SK-N-SH (cell line): ENCODE measurements at regions not wholly inside any gene's neighbourhood (a gene's known extent, or its start where the extent isn't known, plus 50 kb on each side); places are given as distances from the start of the nearest gene placed in this dataset.

Experiments used
- CTCF ChIA-PET: fragments of 300-600, 350-600 bp; formaldehyde crosslinking; extraction: SDS; loops from one replicate; lab custom pipeline; 2021; lab: Yijun Ruan, JAX
- POLR2A ChIA-PET: fragments of 350-600 bp; sonication (Branson Sonifier 250); formaldehyde crosslinking; extraction: SDS; loops from one replicate; lab custom pipeline; 2020; ENCODE audit warnings: antibody characterized with exemption, inconsistent platforms; lab: Yijun Ruan, JAX
- DNase-seq: peaks from one replicate; pipeline ENCODE4 v3.0.0; 2012
- H2AFZ ChIP-seq: fragments of 200-600 bp; sonication (generic); 2 replicates; pipeline ENCODE4 v1.8.1; 2016; ENCODE audit warnings: antibody characterized with exemption, mild to moderate bottlenecking, low read depth
- H3F3A ChIP-seq: fragments of 200-600 bp; sonication (generic); replicated peaks from 2 replicates; pipeline ENCODE3; 2016; ENCODE audit warnings: antibody characterized with exemption, mild to moderate bottlenecking; ENCODE audit not compliant: insufficient read depth
- H3K27ac ChIP-seq, 2 experiments: fragments of 200-500 bp in 1 of 2; fragments of 200-600 bp in 1 of 2; sonication (Bioruptor generic) in 1 of 2; sonication (generic), shearing (Covaris generic) in 1 of 2; 2 replicates each; pipeline versions ENCODE4 v1.5.1 to v1.6.1; 2014 to 2016; ENCODE audit warnings: low read depth in 2 of 2, inconsistent platforms in 1 of 2, low read length in 1 of 2, mild to moderate bottlenecking in 1 of 2, mixed read lengths in 1 of 2
- H3K27me3 ChIP-seq: fragments of 200-600 bp; sonication (generic), shearing (Covaris generic); 2 replicates; pipeline ENCODE4 v1.6.1; 2016; ENCODE audit warnings: mixed run types; ENCODE audit not compliant: insufficient read depth
- H3K36me3 ChIP-seq, 2 experiments: fragments of 200-500 bp in 1 of 2; fragments of 200-600 bp in 1 of 2; sonication (Bioruptor generic) in 1 of 2; sonication (generic) in 1 of 2; replicated peaks in 1 of 2; 2 replicates each; pipeline versions ENCODE3 to v1.5.1; 2014 to 2016; ENCODE audit warnings: low read length in 1 of 2, mild to moderate bottlenecking in 1 of 2; ENCODE audit not compliant: insufficient read depth in 2 of 2, control insufficient read depth in 1 of 2
- H3K4me1 ChIP-seq, 2 experiments: fragments of 200-500 bp in 1 of 2; fragments of 200-600 bp in 1 of 2; sonication (Bioruptor generic) in 1 of 2; sonication (generic), shearing (Covaris generic) in 1 of 2; 2 replicates each; pipeline versions ENCODE4 v1.5.1 to v1.6.1; 2014 to 2016; ENCODE audit warnings: low read depth in 1 of 2, low read length in 1 of 2, mixed run types in 1 of 2; ENCODE audit not compliant: insufficient read depth in 2 of 2, control insufficient read depth in 1 of 2
- H3K4me2 ChIP-seq: fragments of 200-600 bp; sonication (generic), shearing (Covaris generic); 2 replicates; pipeline ENCODE4 v1.6.1; 2017; ENCODE audit warnings: mixed run types
- H3K4me3 ChIP-seq, 2 experiments: fragments of 200-500 bp in 1 of 2; fragments of 200-600 bp in 1 of 2; sonication (Bioruptor generic) in 1 of 2; sonication (generic), shearing (Covaris generic) in 1 of 2; 2 replicates each; pipeline versions ENCODE4 v1.5.1 to v1.8.1; 2014 to 2016; ENCODE audit warnings: low read depth in 2 of 2, inconsistent platforms in 1 of 2, low read length in 1 of 2, mild to moderate bottlenecking in 1 of 2, mixed read lengths in 1 of 2, moderate library complexity in 1 of 2
- H3K79me2 ChIP-seq: fragments of 200-600 bp; sonication (generic); 2 replicates; pipeline ENCODE4 v1.8.1; 2017; ENCODE audit warnings: mild to moderate bottlenecking; ENCODE audit not compliant: insufficient read depth
- H3K9ac ChIP-seq: fragments of 200-600 bp; sonication (generic); 2 replicates; pipeline ENCODE4 v1.6.1; 2017; ENCODE audit warnings: mixed run types
- H3K9me2 ChIP-seq: fragments of 200-600 bp; sonication (generic); 2 replicates; pipeline ENCODE4 v1.6.1; 2017; ENCODE audit warnings: mixed run types
- H3K9me3 ChIP-seq: fragments of 200-600 bp; sonication (generic); 2 replicates; pipeline ENCODE4 v1.6.1; 2017; ENCODE audit warnings: mixed run types, mild to moderate bottlenecking, moderate library complexity
- H4K20me1 ChIP-seq: fragments of 200-600 bp; sonication (generic); 2 replicates; pipeline ENCODE4 v1.6.1; 2017; ENCODE audit warnings: mild to moderate bottlenecking, mixed run types; ENCODE audit not compliant: insufficient read depth
- GABPA ChIP-seq: IDR thresholded peaks from 2 replicates; pipeline ENCODE4 v1.4.0; 2012; ENCODE audit warnings: low read depth, mild to moderate bottlenecking
- JUND ChIP-seq: IDR thresholded peaks from 2 replicates; pipeline ENCODE4 v1.4.0; 2012
- PBX3 ChIP-seq: IDR thresholded peaks from 2 replicates; pipeline ENCODE4; 2012
- POLR2AphosphoS5 ChIP-seq: IDR thresholded peaks from 2 replicates; pipeline ENCODE4 v1.6.1; 2012; ENCODE audit warnings: low read depth, low read length
- RAD21 ChIP-seq: IDR thresholded peaks from 2 replicates; pipeline ENCODE4 v1.6.1; 2012; ENCODE audit warnings: mild to moderate bottlenecking, low read length
- RCOR1 ChIP-seq: fragments of 150-350 bp; IDR thresholded peaks from 2 replicates; pipeline ENCODE4 v1.6.1; 2017; ENCODE audit warnings: antibody characterized with exemption, low read length
- SMC3 ChIP-seq: IDR thresholded peaks from 2 replicates; pipeline ENCODE4 v1.6.1; 2012; ENCODE audit warnings: low read depth, low read length, improper control_type of control experiment
- YY1 ChIP-seq: IDR thresholded peaks from 2 replicates; pipeline ENCODE4 v1.4.0; 2012; ENCODE audit warnings: low read depth, mild to moderate bottlenecking
- ZBTB33 ChIP-seq: IDR thresholded peaks from 2 replicates; pipeline ENCODE4 v1.4.0; 2012; ENCODE audit warnings: low read depth, borderline replicate concordance
- WGBS: methylation state at CpG from one replicate; pipeline ENCODE4 v1.1.6; 2017; ENCODE audit warnings: low lambda C conversion rate; 5-methylcytosine and 5-hydroxymethylcytosine counted together

- no peaks in the 10 kb centered on the region for H3K4me1 ChIP-seq
- CTCF ChIA-PET: no interaction called here
- H3K9ac ChIP-seq: no peak overlapping the region
- H2AFZ ChIP-seq: no peak overlapping the region
- no peak overlapping the region for H3K4me3 ChIP-seq
- H3K79me2 ChIP-seq: no peaks in the 10 kb centered on the region
- no peaks in the 10 kb centered on the region for H3K9me2 ChIP-seq
- no peaks in the 10 kb centered on the region for H3K27me3 ChIP-seq
- no peaks in the 10 kb centered on the region for H3F3A ChIP-seq
- H3K27ac ChIP-seq: no peak overlapping the region
- no peaks in the 10 kb centered on the region for H4K20me1 ChIP-seq
- H3K9me3 ChIP-seq: no peaks in the 10 kb centered on the region
- DNase-seq: no peak
- POLR2A ChIA-PET: no interaction called here
- no peak for TF ChIP-seq YY1
- no peak for TF ChIP-seq PBX3
- TF ChIP-seq SMC3: no peak
- TF ChIP-seq ZBTB33: no peak
- no peaks in the 10 kb centered on the region for H3K36me3 ChIP-seq
- no peak overlapping the region for H3K4me2 ChIP-seq
Measured at GRCh38 chr4:81659051-81659450, 187.3 kb upstream of the RASGEF1B start.

- Histone ChIP-seq H2AFZ (no peak overlapping the region), H3K4me1 (no peaks in the 10 kb centered on the region), H3K4me2 (no peak overlapping the region), H3K27me3 (no peaks in the 10 kb centered on the region), H3K27ac (no peak overlapping the region), H3K4me3 (no peak overlapping the region), H3K79me2 (no peaks in the 10 kb centered on the region), H3K9me2 (no peaks in the 10 kb centered on the region), H3F3A (no peaks in the 10 kb centered on the region), H3K9ac (no peak overlapping the region), H3K36me3 (no peaks in the 10 kb centered on the region), H3K9me3 (no peaks in the 10 kb centered on the region), H4K20me1 (no peaks in the 10 kb centered on the region)
- DNase-seq: no peak
- 0% methylated on average over 2 of the region's 2 CpGs for WGBS
- POLR2A ChIA-PET: no interaction called here
- CTCF ChIA-PET: no interaction called here
- TF ChIP-seq POLR2AphosphoS5 (no peak), YY1 (no peak), JUND (no peak), RAD21 (no peak)
Measured at GRCh38 chr4:81652069-81652478, 180.4 kb upstream of the RASGEF1B start.

- ChIA-PET POLR2A (no interaction called here), CTCF (no interaction called here)
- H4K20me1 ChIP-seq: no peaks in the 10 kb centered on the region
- no peaks in the 10 kb centered on the region for H3K27me3 ChIP-seq
- H3K9me3 ChIP-seq: no peaks in the 10 kb centered on the region
- H3F3A ChIP-seq: no peaks in the 10 kb centered on the region
- H3K4me3 ChIP-seq: no peak overlapping the region
- 0% methylated on average over 1 of the region's 1 CpG for WGBS
- H2AFZ ChIP-seq: no peak overlapping the region
- no peak for DNase-seq
- H3K9ac ChIP-seq: no peak overlapping the region
- H3K79me2 ChIP-seq: no peaks in the 10 kb centered on the region
- H3K9me2 ChIP-seq: no peaks in the 10 kb centered on the region
- no peak overlapping the region for H3K4me2 ChIP-seq
- no peaks in the 10 kb centered on the region for H3K36me3 ChIP-seq
- no peaks in the 10 kb centered on the region for H3K4me1 ChIP-seq
- H3K27ac ChIP-seq: no peak overlapping the region
- TF ChIP-seq RCOR1 (no peak), ZBTB33 (no peak), GABPA (no peak)
Measured at GRCh38 chr4:81651243-81651899, 179.7 kb upstream of the RASGEF1B start.
